NCI-H524 (cell line): ENCODE measurements at regions not wholly inside any gene's neighbourhood (a gene's known extent, or its start where the extent isn't known, plus 50 kb on each side); places are given as distances from the start of the nearest gene placed in this dataset.
"Not testable (repeated sequence)": the region's sequence is repeated elsewhere in the genome, so short reads cannot be mapped to it uniquely, and the experiment has no call there.

Source experiments
- DNase-seq, 2 experiments: peaks; one replicate each; lab custom pipeline; 2025; lab: John Stamatoyannopoulos, UW

GRCh38 chr15:34650177-34650576 is 66.7 kb upstream of the GOLGA8B start:
- no peak for DNase-seq

GRCh38 chr15:34648294-34648631 is 64.8 kb upstream of the GOLGA8B start:
- DNase-seq = no peak

- peak in 1 of 2 experiments; percentile 12 for DNase-seq
Observed at GRCh38 chr15:34647569-34648293, 64.3 kb upstream of the GOLGA8B start.

- no peak for DNase-seq
Observed at GRCh38 chr15:34646918-34647317, 63.5 kb upstream of the GOLGA8B start.

- no peak for DNase-seq
Observed at GRCh38 chr15:34644851-34645250, 61.4 kb upstream of the GOLGA8B start.

- DNase-seq = no peak
Observed at GRCh38 chr15:34644061-34644460, 60.6 kb upstream of the GOLGA8B start.

- no peak for DNase-seq
Observed at GRCh38 chr15:34642247-34642646, 58.8 kb upstream of the GOLGA8B start.

- DNase-seq = no peak
Observed at GRCh38 chr15:34640661-34641060, 57.2 kb upstream of the GOLGA8B start.

GRCh38 chr15:34637305-34637704 is 53.9 kb upstream of the GOLGA8B start:
- no peak for DNase-seq

- DNase-seq = not testable (repeated sequence)
Observed at GRCh38 chr15:34633602-34634001, 50.2 kb upstream of the GOLGA8B start.
